Fibroblast of skin of right biceps (primary cell): ENCODE measurements at regions not wholly inside any gene's neighbourhood (a gene's known extent, or its start where the extent isn't known, plus 50 kb on each side); places are given as distances from the start of the nearest gene placed in this dataset.
"Not testable (repeated sequence)": the region's sequence is repeated elsewhere in the genome, so short reads cannot be mapped to it uniquely, and the experiment has no call there.

ENCODE experiments used
- DNase-seq: peaks from one replicate; pipeline ENCODE4 v3.0.0-alpha.2; 2013

DNA sequence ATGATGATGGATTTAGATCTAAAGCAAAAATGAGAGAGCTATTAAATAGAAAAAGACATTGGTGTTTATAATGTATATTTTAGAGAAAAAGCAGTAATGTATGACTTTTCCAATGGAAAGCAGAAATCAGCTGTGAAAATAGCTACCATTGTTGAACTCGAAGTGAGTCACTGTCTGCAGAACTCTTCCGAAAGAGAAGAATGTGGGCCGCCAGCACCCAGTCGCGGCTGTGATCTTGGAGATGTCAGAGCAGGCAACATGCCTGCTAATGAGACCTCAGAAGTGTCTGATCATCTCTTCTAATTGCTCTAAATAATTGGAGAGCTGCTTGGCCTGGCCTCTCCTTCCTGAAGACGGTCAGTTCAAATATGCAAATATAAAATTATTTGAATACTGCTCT lies 333.6 kb upstream of the RUNX1 start:
- DNase-seq: peak; percentile 43

DNA sequence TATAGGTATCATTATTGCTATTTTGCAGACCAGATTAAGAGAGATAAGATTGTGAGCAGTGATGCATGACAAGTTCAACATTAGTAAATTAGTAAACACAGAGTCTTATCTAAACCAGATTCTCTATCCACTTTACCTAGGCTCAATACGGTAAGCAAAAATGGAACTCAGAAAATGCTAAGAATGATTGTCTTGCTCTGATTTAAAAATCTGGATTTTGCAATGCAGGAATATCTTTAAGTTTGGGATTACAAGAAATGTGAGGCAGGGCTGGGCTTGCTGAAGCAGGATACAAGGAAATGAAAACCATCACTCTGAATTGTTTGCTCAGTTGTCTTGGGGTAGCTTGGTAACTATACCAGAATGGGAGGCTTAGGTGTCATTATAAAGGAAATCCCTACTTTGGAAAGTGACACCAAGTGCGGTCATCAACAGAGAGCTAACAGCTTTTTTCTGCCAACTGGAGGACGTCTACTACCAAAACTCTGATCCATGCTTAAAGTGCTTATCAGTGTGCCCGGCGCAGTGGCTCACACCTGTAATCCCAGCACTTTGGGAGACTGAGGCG lies 332.7 kb upstream of the RUNX1 start:
- no peak for DNase-seq

DNA sequence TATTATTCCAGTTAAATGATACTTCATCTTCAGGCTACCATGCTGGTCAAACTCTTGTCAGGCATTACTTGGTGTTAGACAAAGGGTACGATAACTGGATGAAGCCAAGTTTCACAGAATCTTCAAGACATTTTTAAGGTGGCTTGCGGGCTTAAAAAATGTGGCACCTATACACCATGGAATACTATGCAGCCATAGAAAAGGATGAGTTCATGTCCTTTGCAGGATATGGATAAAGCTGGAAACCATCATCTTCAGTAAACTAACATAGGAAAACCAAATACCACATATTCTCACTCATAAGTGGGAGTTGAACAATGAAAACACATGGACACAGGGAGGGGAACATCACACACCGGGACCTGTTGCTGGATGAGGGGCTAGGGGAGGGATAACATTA lies 331.2 kb upstream of the RUNX1 start:
- DNase-seq: not testable (repeated sequence)

DNA sequence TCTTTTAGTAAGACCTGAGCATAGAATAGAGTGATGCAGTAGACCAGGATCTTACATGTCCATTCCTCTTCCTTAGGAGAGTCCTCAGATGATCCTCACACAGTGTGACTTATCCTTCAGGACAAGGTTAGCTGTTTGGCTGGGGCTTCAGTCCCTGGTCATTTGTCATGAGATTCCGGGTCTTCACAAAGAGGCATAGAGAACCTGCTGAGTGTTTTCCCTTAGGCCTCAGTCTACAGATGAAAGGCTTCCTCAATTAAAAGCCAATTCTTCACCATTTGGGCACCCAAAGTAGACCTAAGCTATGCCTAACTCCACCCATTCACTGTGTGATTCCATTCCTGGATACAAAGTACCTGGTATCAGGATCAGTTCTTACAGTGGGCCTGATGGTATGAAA lies 329.8 kb upstream of the RUNX1 start:
- DNase-seq: no peak

DNA sequence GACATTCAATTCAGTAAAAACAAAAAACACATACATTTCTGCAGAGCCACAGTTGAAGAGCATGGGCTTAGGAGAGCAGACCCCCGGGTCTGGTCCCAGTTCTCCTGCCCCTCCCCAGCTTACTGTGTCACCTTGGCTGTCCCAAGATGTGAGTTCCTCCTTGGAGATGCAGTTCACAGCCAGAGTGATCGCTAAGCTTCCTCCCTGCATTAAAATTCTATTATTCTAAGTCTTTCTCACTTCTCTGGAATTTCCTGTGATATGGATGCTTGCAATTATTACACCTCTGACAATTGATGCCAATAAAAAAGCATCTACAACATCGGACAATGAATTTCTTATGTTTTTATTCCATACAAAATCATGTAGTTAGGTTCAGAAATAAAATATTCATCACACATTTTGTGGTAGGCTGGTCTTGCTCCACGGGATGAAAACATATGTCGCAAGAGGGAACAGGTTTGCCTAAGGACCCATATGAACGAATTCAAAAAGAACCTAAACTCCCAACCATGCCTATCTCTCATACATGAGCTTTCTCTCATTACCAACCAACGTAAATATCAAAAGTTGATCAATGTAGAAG lies 328.5 kb upstream of the RUNX1 start:
- peak; percentile 60 for DNase-seq

DNA sequence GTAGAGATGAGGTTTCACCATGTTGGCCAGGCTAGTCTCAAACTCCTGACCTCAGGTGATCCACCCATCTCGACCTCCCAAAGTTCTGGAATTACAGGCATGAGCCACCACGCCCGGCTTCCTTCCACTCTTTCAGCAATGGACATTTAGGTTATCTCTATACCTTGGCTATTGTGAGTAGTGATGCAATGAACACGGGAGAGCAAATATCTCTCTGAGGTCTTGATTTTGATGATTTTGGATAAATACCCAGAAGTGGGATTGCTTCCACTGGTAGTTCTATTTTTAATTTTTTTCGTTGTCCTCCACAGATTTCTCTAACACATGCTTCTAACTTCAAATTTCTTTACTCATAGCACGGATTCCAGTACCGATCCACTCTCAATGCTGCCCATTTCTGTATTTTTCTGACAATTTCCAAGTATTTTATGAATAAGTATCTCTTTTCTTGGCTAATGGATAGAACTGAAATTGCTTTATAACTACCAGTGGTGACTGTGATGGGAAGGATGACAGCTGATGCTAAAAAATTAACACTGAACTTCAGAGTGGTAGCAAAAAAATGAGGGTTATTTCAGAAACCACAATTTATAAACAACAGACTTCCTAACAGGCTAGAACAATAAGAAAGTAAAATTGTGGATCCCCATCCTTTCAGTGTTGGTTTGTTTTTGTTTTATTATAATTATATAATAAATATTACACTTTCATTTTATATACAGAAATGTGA lies 327.5 kb upstream of the RUNX1 start:
- DNase-seq: peak; percentile 30

DNA sequence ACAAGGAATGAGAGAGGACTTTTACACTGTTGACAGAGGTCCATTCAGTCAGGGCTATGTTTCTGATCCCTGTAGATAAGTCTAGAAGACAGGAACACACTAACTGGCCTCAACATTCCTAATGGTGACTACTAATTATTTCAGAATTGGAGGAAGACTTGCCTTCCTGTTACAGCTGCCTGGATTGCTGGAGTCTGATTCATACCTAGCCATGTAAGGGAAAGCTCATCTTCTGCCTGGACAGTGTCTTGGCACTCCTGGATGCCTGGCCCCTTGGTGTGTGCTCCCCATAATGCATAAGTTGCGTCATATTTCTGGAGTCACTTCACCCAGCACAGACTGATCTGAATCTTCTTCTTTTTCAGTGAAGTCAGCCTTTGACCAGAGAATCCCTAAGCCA lies 326.0 kb upstream of the RUNX1 start:
- DNase-seq: peak; percentile 96

DNA sequence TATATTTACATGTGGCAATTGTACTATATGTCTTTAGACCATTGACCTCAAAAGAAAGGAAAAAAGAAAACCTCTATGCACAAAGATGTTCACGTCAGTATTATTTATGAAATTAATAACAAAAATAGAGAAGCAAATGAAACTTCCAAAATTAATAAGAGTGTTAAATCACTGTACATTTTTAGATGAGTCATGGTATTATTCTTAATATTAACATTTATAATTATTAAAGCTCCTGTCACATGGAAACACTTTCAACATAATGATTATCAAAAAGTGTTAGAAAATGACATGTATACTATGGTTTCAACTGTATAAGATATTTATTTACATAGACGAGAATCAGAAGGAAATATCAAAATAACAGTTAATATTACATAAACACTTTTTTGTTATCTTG lies 324.9 kb upstream of the RUNX1 start:
- no peak for DNase-seq

DNA sequence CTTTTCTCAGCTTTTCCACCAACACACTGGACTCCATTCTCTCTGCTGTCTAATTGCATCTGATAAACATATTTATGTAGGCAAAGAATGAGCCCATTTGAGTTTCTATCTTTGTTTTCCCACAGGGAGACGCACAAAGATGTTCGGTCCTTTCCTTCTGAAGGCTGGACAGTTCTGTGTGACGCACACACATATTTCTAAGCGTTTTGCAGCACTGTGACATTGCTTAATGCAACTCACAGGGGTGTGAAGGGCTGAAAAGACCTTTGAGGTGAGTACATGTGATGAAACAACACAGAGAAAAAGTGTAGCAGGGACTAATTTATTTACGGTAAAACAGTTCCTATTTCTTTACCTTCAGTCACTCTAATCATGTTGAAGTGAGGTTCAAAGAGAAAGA lies 323.1 kb upstream of the RUNX1 start:
- DNase-seq: no peak

DNA sequence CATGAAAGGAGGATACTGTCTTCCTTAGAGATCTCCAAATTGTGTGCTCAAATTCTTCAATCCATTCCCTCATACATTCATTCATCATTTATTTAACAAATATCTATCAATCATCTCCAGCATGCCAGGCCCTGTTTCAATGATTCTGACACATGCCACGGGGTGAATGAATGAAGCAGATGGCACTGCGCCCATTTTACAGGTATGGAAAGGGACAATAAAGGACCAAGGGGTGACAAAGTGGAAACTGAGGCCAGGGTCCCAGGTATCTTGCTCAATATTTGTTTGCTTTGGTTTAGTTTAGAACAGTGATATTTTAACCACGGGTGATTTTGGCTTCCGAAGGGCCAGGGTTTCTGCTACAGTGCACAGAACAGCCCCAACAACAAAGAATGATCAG lies 321.6 kb upstream of the RUNX1 start:
- no peak for DNase-seq

DNA sequence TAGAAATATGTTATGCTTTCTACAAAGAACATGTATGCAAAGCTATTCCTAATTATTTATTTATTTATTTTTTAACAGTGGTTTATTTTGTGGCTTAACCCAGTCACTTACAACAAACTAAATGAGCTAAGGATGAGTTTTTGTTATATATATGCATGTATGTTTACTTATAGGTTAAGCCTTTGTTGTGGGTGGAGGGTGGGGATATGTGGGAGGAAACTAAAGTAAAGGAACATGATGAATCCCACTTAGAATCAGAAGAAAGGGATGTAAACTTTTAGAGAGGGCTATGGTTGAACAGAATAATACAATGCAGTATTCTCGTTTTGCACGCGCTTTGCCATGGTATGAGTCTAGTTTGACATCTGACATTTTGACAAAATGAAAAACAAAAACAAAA lies 321.0 kb upstream of the RUNX1 start:
- no peak for DNase-seq

DNA sequence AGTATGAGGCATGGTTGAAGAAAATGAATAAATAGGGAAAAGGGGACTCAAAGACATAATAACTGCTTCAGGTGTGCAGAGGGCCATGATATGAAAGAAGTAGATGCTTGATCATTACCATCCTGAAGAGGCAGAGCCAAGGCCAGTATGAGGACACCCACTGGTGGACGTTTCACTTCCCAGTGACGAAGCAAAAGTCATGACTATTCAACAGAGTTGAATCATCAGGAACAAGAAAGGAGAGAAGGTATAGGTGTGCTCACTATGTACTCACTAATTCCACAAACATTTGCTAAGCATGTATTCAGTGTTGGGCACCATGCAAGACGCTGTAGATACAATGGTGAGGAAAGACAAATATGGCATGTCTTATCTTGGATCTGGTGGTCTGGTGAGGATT lies 319.2 kb upstream of the RUNX1 start:
- DNase-seq: no peak

DNA sequence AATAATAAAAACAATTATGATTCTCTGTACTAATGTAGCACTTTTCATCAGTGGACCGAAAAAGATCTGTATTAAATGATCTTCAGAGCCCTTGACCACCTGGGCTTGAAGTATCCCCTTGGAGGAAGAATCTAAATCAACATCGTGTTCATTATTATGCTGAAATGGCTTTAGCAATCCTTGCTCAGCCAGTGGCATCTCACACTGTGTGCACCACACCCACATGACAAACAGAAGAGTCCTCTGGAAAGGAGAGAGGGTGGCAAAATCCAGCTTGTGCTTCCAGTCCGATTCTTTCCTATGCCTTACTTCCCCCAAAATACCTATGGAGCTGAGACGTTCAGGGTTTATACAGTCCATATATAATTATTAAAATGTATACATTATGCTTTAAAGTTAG lies 318.5 kb upstream of the RUNX1 start:
- DNase-seq: no peak

DNA sequence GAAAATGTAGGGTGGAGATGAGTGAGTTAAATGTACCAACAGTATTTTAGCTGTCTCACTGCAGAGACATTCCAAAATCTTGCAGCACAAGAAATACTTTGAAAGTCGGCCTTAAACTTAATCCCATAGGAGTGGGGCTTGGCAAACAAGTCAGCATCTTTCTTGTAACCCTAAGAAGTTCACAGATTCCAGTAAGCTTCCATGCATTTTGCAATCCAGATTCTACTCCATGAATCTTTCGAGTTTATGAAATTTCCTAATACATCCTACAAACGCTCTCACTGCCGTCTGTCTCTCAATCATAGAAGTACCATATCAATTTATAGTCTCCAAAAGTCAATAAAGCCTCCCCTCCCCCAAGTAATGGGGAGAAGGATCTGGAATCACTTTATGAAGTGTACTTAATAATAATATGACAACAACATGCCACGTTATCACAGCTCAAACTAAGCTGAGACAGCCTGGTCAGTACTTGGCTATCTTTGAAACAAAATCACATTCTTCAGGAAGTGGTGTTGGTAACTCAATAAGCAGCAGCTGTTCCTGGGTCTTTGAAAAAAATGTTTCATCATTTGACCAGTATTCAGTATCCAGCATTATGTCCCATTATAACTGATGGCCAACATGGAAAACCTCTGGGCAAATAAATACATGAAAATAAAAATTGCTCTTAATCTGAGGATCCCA lies 317.4 kb upstream of the RUNX1 start:
- peak; percentile 90 for DNase-seq

DNA sequence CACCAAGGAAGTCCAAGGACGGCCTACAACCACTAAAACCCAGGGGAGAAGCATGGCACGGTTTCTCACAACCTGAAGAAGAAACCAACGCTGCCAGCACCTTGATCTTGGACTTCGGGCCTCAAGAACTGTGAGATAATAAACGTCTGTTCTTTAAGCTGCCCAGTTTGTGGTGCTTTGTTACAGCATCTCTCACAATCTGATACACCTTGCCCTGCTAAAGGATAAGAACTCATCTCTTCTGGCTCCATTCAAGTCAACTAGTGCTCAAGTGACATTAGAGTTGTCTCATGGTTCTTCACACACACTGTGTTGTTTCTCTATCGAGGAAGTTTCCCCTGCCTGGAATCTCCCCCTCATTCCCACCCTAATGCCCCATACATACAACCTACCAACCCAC lies 314.4 kb upstream of the RUNX1 start:
- no peak for DNase-seq

DNA sequence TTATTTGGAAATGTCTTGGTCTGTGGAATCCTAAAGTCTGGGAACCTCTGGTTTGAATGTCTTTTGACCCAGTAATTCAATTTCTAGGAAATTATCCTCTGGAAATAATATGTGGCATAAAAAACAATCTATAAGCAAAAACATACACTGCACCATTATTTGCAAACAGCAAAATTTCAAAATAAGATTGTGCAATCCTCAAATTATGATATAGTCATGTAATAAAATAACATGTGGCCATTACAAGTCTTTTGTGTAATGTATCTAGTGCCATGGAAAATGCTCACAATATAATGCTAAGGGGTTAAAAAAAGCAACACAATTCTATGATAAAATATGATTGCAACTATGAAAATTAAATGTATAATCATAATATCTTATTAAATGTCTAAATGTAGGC lies 312.9 kb upstream of the RUNX1 start:
- DNase-seq: no peak

DNA sequence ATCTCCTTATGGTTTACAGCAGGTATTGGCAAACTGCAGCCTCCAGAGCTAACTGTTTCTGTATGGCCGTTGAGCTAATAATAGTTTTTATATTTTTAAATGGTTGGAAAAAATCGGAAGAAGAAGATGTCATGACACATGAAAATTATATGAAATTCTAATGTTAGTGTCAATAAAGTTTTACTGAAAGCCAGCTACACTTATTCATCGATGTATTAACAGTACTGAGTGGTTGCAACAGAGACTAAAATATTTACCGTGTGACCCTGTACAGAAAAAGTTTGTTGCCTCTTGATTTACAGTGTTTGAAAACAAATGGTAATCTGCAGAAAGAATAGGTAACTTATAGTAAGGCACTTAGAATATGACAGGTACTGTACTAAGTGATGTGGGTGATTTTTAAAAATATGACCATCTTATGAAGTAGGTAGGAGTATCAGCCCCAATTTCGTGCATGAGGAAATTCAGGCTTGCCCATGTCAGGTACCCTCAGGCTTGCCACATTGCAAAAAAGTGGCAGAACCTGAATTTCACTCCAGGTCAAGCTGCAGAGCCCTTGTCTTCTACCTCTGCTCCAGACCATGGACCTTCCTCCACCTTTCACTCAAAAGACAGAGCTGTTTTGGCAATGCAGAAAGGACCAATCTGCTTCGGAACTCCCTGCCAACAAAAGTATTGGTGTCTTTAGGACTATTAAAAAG lies 311.9 kb upstream of the RUNX1 start:
- DNase-seq: no peak

DNA sequence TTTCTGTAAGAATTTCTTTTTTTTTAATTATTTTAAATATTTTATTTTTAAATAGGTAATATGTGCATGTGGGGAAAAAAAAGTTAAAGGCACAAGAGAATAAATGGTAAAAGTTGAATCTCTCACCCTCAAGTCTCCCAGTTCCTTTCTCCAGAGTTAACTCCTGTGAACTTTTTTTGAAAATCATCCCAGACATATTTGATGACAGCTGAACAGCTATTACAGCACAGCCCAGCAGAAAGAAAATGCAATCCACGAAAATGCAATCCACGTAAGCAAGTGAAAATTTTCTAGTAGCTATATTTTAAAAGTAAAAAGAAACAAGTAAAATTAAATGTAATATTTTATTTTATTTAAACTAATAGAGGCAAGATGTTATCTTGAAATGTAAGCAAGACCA lies 310.0 kb upstream of the RUNX1 start:
- peak; percentile 36 for DNase-seq

DNA sequence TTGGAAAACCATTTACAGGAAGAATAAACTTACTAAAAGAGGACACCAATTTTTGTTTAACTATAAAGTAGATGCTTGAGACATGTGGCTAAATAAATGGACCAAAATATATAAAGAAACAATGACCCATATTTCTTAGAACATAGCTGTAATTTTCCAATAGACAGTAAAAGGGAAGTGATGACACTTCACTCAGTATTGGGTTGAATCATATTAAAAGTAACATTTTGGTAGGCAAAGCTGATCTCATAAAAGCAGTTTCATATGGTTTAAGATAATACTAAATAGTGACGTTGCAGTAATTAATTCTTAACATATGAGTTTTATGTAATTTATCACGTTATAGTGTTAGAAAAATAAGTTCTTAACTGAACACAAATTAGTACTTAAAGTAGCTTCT lies 308.9 kb upstream of the RUNX1 start:
- DNase-seq: no peak

DNA sequence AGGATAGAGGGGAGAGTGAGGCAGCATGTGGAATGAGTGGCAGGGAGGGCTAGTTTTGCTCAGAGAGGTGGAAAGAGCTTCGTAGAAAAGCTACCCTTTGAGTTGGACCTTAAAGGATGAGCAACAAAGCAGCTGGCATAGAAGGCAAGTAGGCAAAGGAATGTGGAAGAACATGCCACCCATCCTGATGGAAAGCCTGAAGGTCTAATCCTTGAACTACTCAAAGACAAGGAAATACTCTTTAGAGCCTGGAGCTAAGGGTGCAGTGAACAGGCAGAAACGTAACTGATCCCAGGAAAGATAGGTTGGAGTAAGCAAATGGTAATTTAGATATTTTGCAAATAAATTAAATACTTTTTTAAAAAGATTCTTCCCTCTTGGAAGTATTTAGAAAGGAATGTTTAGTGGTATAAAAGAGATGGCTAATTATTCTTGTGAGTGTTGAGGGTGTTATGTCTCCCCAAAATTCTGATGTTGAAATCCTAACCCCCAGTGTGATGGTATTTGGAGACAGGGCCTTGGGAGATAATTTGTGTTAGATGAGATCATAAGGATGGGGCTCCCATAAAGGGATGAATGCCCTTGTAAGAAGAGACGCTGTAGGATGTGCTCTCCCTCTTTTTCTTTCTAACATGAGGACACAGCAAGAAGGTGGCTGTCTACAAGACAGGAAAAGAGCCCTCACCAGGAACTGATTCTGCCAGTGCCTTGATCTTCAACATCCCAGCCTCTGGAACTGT lies 308.1 kb upstream of the RUNX1 start:
- DNase-seq: peak; percentile 28

DNA sequence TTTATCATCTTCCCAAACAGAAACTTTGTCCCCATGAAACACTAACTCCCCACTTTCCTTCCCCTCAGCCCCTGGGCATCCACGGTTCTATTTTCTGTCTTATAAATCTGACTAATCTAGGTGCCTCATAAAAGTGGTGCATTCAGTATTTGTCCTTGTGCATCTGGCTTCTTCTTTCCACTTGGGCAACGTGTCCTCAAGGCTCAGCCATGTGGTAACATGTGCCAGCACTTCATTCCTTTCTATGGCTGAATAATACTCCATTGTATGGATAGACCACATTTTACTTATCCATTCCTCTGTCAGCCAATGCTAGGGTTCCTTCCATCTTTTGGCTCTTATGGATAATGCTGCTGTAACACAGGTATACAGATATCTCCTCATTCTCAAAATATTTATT lies 305.0 kb upstream of the RUNX1 start:
- no peak for DNase-seq

DNA sequence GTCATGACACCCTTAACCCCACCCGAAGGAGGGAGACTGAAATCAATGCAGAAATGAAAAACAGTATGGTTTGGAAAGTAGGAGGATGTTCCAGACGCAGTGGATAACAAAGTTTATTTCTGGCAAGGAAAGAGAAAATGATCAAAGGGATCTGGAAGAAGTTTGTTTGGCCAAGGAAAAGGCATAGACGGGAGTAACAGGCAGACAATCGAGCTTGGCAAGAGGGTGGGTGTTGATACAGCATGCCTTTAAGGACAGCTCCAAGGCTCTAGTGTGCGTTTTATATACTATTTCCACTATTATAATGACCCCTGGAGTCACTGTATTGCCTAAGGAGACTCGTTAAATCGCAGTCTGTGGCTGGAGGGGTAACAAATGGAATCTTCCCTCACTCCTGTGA lies 303.7 kb upstream of the RUNX1 start:
- no peak for DNase-seq
